ENCODE measurements at regions not wholly inside any gene's neighbourhood (a gene's known extent, or its start where the extent isn't known, plus 50 kb on each side); places are given as distances from the start of the nearest gene placed in this dataset.

DNA sequence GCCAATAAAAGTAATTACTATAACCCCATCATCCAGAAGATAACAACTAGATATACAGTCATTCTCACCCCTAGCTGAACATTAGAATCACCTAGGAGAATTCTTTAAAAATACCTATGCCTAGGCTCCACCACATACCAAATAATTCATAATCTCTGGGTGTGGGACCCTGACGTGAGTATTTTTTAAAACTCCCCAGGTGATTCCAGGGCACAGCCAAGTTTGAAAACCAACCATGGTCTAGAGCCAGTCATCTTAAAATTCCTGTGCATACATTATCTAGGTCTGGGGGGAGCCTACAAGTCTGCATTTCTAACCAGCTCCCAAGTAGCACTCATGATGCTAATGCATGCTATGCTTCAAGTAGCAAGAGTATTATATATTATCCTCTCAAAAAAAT lies 281.0 kb upstream of the MTNR1B start:
- Mint-ChIP-seq H3K27me3 (no peaks in the 10 kb centered on the region), H3K4me1 (no peaks in the 10 kb centered on the region), H3K36me3 (no peaks in the 10 kb centered on the region), H3K4me3 (no peak overlapping the region), H3K27ac (no peak overlapping the region), H3K9me3 (ENCODE audit: low read depth) (no peaks in the 10 kb centered on the region)
- CTCF ChIA-PET = no interaction called here
- ATAC-seq (no peak), DNase-seq (no peak)

DNA sequence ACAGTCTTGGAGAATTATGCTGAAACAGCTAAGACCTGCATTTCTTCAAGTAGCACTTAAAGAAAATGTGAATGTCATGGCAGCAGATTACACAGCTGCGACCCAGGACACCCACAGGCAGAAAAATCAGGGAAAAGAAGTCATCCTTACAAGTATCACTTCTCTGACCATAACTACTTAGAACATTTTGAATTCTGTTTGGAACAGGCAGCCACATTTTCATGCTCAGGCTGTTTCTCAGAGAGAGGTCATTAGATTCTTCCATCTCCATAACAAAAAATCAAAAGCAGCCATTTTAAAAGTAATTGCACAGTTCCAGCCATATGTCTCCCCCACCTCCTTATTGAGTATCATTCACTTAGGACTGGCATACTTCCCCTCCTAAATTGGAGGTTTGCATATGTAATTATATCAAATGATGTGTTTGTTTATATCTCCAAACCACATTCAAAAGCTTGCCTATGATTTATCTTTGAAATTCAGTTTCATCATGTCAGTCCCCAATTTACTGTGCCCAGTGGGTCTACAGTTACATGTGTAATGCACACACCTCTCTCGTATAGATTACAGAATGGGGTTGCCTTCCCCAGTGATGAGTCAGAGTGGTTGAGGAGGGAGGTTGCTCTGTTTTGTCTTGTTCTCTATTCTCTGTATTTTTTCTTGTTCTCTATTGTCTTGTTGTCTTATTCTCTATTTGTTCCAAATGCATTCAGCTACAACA lies 276.5 kb upstream of the MTNR1B start:
- Mint-ChIP-seq H3K36me3 (no peaks in the 10 kb centered on the region), H3K4me1 (no peaks in the 10 kb centered on the region), H3K9me3 (ENCODE audit: low read depth) (no peaks in the 10 kb centered on the region), H3K27ac (no peak overlapping the region), H3K27me3 (no peaks in the 10 kb centered on the region), H3K4me3 (no peak overlapping the region)
- ATAC-seq = no peak
- CTCF ChIA-PET = no interaction called here
- no peak for DNase-seq

DNA sequence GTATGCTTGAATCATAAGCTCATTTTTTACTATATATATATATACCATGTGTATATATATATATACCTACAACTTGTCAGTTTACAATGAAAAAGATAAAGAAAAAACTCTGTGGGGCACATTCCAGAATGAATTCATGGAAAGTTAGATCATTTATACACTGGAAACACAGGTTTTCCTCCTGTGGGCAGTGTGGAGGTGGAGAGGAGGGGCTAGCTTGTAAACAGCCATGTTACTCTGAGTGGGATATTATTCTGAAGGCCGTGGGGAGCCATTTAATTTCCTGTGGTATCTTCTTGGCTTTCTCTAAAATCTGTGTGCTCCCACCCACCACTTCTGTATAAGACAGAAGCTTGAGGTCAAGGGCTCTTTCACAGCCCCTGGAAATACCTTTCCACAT lies 273.4 kb upstream of the MTNR1B start:
- ATAC-seq (no peak), DNase-seq (no peak)
- H3K27ac Mint-ChIP-seq = no peak overlapping the region
- no peaks in the 10 kb centered on the region for H3K27me3 Mint-ChIP-seq
- CTCF ChIA-PET = no interaction called here
- H3K36me3 Mint-ChIP-seq = no peaks in the 10 kb centered on the region
- no peak overlapping the region for H3K4me3 Mint-ChIP-seq
- H3K4me1 Mint-ChIP-seq = no peaks in the 10 kb centered on the region
- H3K9me3 Mint-ChIP-seq (ENCODE audit: low read depth) = no peaks in the 10 kb centered on the region

DNA sequence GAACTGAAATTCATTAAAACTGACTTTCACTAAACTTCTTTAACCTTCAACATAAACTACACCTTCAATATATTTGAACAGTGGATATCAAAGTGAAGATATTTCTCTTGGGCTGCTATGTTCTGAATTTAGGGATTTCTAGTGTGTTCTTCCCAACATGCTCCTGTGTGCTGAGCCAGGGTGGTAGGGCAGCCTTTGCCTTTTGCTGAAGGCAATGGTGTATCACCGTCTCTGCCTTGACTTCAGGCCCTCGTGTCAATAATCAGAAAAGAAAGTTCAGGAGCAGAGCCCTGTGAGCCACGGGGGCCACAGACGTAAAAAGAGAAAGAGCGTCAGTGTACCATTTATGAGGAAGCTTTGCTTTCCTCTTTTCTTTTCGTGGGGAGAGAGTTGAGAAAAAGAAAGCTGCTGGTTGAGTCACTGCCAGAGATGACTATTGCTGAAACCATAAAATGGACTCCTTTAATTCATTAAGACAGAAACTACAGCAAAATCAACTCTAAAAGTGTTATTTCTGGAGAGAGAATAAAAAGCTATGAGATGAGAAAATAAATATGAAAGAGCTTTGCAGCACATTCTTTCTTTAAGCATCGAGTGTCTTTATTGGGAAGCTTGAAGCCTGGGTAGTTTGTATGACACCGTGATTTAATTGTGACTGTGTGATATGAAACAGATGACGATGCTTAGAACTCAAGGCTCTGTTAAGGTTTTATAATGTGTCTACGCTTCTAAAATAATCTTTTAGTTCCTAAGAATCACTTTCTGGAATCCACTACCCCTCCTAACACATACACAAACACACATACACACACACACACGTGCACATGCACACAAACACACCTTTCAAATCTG lies 271.8 kb upstream of the MTNR1B start:
- H3K9me3 Mint-ChIP-seq (ENCODE audit: low read depth) = no peaks in the 10 kb centered on the region
- H3K27ac Mint-ChIP-seq = no peak overlapping the region
- ATAC-seq (no peak), DNase-seq (no peak)
- H3K4me1 Mint-ChIP-seq = no peaks in the 10 kb centered on the region
- no peak overlapping the region for H3K4me3 Mint-ChIP-seq
- H3K27me3 Mint-ChIP-seq = no peaks in the 10 kb centered on the region
- H3K36me3 Mint-ChIP-seq = no peaks in the 10 kb centered on the region
- CTCF ChIA-PET = no interaction called here

GRCh38 chr11:92698742-92699141 lies 270.7 kb upstream of the MTNR1B start:
- Mint-ChIP-seq H3K4me3 (no peak overlapping the region), H3K9me3 (ENCODE audit: low read depth) (peaks cover 3% of the 10 kb centered on the region), H3K4me1 (no peaks in the 10 kb centered on the region), H3K36me3 (no peaks in the 10 kb centered on the region), H3K27me3 (no peaks in the 10 kb centered on the region), H3K27ac (no peak overlapping the region)
- DNase-seq (no peak), ATAC-seq (no peak)
- CTCF ChIA-PET = no interaction called here

GRCh38 chr11:92702037-92702804 lies 267.2 kb upstream of the MTNR1B start:
- Mint-ChIP-seq H3K27ac (no peak overlapping the region), H3K27me3 (no peaks in the 10 kb centered on the region), H3K4me1 (no peaks in the 10 kb centered on the region), H3K9me3 (ENCODE audit: low read depth) (peaks cover 26% of the 10 kb centered on the region), H3K36me3 (no peaks in the 10 kb centered on the region), H3K4me3 (no peak overlapping the region)
- DNase-seq (no peak), ATAC-seq (no peak)
- CTCF ChIA-PET = no interaction called here

DNA sequence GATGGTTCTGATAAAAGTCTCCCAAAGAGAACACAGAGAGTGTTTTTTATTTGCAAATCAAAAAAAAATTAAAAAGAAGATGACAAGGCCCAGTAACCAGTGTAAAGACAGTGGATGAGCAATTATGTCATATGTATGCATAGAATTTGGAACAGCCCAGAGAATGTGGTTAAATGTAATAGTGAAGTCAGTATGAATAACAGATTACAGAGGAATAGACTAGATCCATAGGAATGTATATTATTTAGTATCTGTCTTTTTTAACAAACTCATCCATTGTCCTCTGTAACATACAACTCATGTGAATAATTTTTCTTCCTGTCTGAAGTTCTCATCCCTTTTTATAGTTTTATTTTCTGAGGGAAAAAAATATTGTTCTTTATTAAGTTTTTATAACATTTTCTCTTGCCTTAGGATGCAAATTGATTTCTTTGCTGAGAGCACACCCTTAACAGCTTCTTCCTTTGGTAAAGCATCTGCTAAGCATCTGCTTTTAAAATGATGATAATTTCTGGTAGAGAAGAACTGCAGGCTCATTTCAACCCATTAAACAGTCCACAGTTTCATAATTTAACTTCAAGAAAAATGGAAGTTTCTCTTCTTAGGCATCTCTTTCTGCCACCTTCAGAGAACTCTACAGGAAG lies 266.5 kb upstream of the MTNR1B start:
- ATAC-seq (no peak), DNase-seq (no peak)
- no peaks in the 10 kb centered on the region for H3K36me3 Mint-ChIP-seq
- no peak overlapping the region for H3K27ac Mint-ChIP-seq
- H3K4me3 Mint-ChIP-seq = no peak overlapping the region
- peaks cover 26% of the 10 kb centered on the region for H3K9me3 Mint-ChIP-seq (ENCODE audit: low read depth)
- CTCF ChIA-PET = no interaction called here
- no peaks in the 10 kb centered on the region for H3K27me3 Mint-ChIP-seq
- no peaks in the 10 kb centered on the region for H3K4me1 Mint-ChIP-seq

DNA sequence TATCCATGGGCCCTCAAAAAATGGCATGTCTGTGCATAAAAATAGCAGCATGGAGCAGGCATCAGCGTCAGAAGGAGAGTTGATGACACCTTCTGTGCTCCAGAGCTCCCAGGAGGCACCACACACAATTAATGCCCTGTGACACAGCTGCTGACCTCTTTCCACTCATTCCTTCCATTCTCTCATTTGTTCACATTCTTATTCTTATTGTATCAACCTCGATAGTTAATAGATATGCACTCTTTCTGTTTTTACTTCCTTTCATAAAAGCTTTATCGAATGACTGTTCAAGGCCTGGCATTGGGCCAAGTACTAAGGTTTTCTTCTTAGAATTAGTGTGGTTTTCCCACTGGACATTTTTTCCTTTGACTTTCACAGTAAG lies 266.0 kb upstream of the MTNR1B start:
- no peaks in the 10 kb centered on the region for H3K27me3 Mint-ChIP-seq
- H3K9me3 Mint-ChIP-seq (ENCODE audit: low read depth) = peaks cover 26% of the 10 kb centered on the region
- H3K27ac Mint-ChIP-seq = no peak overlapping the region
- CTCF ChIA-PET = no interaction called here
- no peaks in the 10 kb centered on the region for H3K36me3 Mint-ChIP-seq
- no peaks in the 10 kb centered on the region for H3K4me1 Mint-ChIP-seq
- no peak overlapping the region for H3K4me3 Mint-ChIP-seq
- no peak for ATAC-seq
- DNase-seq = no peak

DNA sequence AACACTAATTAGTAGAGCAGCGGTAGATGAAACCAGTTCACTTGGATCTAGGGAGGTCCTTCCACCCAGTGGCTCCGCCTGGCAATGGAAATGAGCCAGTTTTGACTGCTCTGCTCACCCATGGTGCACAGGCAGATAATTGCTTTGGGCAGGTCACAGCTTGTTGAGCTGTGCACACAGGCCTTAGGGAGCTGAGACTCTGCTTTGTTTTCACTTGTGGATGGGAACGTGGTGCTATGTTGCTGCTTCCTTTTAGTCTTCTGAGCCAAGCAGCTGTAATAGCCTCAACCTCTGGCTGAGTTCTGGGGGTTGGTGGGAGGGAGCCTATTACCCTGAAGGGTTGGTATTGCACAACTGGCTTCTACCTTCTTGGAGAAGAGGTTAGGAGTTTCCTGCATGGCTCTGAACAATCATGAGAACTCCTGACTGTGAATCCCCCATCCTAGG lies 262.3 kb upstream of the MTNR1B start:
- Mint-ChIP-seq H3K4me1 (no peaks in the 10 kb centered on the region), H3K9me3 (ENCODE audit: low read depth) (peaks cover 26% of the 10 kb centered on the region), H3K27me3 (no peaks in the 10 kb centered on the region), H3K27ac (no peak overlapping the region), H3K4me3 (no peak overlapping the region), H3K36me3 (no peaks in the 10 kb centered on the region)
- no peak for DNase-seq
- no peak for ATAC-seq
- CTCF ChIA-PET = no interaction called here

DNA sequence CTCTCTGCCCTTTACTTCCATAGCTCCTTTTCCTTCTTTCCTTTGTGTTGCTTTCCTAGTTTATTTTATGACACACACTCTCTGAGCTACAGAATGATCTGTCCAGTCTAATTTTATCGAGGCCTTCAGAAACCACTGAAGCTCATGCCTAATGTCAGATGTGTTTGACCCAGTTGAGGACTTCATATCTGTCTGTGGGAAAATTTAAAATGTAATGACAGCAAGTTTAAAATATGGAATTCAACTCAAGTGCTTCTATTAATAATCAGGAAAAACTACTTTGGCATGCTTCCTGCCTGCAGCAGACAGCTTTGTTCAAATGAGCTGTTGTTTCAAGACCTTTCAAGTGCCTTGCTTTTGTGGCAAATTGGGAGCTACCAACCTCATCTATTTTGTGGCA lies 261.8 kb upstream of the MTNR1B start:
- Mint-ChIP-seq H3K4me1 (no peaks in the 10 kb centered on the region), H3K27me3 (no peaks in the 10 kb centered on the region), H3K9me3 (ENCODE audit: low read depth) (peaks cover 26% of the 10 kb centered on the region), H3K4me3 (no peak overlapping the region), H3K36me3 (no peaks in the 10 kb centered on the region), H3K27ac (no peak overlapping the region)
- DNase-seq (no peak), ATAC-seq (no peak)
- CTCF ChIA-PET = no interaction called here

GRCh38 chr11:92709329-92709728 lies 260.1 kb upstream of the MTNR1B start:
- Mint-ChIP-seq H3K4me1 (no peaks in the 10 kb centered on the region), H3K27me3 (no peaks in the 10 kb centered on the region), H3K9me3 (ENCODE audit: low read depth) (peaks cover 21% of the 10 kb centered on the region), H3K4me3 (no peak overlapping the region), H3K36me3 (no peaks in the 10 kb centered on the region), H3K27ac (no peak overlapping the region)
- DNase-seq = no peak
- CTCF ChIA-PET = interaction anchor here (0.5 kb wide), 1 partner anchor 400 kb away, joined by 3 read pairs; no protein-coding TSS in a partner anchor
- ATAC-seq = no peak

GRCh38 chr11:92711926-92712325 lies 257.5 kb upstream of the MTNR1B start:
- ATAC-seq = no peak
- H3K9me3 Mint-ChIP-seq (ENCODE audit: low read depth) = peaks cover 2% of the 10 kb centered on the region
- no peak overlapping the region for H3K4me3 Mint-ChIP-seq
- no peaks in the 10 kb centered on the region for H3K27me3 Mint-ChIP-seq
- no peak overlapping the region for H3K27ac Mint-ChIP-seq
- DNase-seq = no peak
- CTCF ChIA-PET = no interaction called here
- H3K36me3 Mint-ChIP-seq = no peaks in the 10 kb centered on the region
- no peaks in the 10 kb centered on the region for H3K4me1 Mint-ChIP-seq

- H3K36me3 Mint-ChIP-seq = no peaks in the 10 kb centered on the region
- H3K27me3 Mint-ChIP-seq = no peaks in the 10 kb centered on the region
- DNase-seq (no peak), ATAC-seq (no peak)
- H3K27ac Mint-ChIP-seq = no peak overlapping the region
- H3K9me3 Mint-ChIP-seq (ENCODE audit: low read depth) = peaks cover 2% of the 10 kb centered on the region
- no peaks in the 10 kb centered on the region for H3K4me1 Mint-ChIP-seq
- CTCF ChIA-PET = no interaction called here
- no peak overlapping the region for H3K4me3 Mint-ChIP-seq
Observed at GRCh38 chr11:92714111-92714510, 255.3 kb upstream of the MTNR1B start.
